Loucy (cell line): ENCODE measurements at regions not wholly inside any gene's neighbourhood (a gene's known extent, or its start where the extent isn't known, plus 50 kb on each side); places are given as distances from the start of the nearest gene placed in this dataset.

Source experiments
- H2AFZ ChIP-seq: fragments of 200-600 bp; sonication (generic); 2 replicates; pipeline ENCODE4 v1.6.0; 2016; ENCODE audit warnings: antibody characterized with exemption, mild to moderate bottlenecking, low read length, moderate library complexity
- H3F3A ChIP-seq: fragments of 200-600 bp; 2 replicates; pipeline ENCODE4 v1.6.0; 2016; ENCODE audit warnings: antibody characterized with exemption, low read depth, mild to moderate bottlenecking
- H3K27me3 ChIP-seq: fragments of 200-600 bp; sonication (generic); 2 replicates; pipeline ENCODE4 v1.6.1; 2014; ENCODE audit warnings: low read length, mild to moderate bottlenecking; ENCODE audit not compliant: insufficient read depth, poor library complexity, severe bottlenecking
- H3K36me3 ChIP-seq: fragments of 200-600 bp; sonication (generic); 2 replicates; pipeline ENCODE4 v1.6.1; 2016; ENCODE audit warnings: low read length; ENCODE audit not compliant: insufficient read depth
- H3K4me1 ChIP-seq: fragments of 200-600 bp; sonication (generic); 2 replicates; pipeline ENCODE4 v1.5.1; 2014; ENCODE audit warnings: low read length, mild to moderate bottlenecking; ENCODE audit not compliant: insufficient read depth, poor library complexity, severe bottlenecking
- H3K4me2 ChIP-seq: fragments of 200-600 bp; sonication (generic); 2 replicates; pipeline ENCODE4 v1.6.0; 2014; ENCODE audit warnings: antibody characterized with exemption, low read length, low read depth, mild to moderate bottlenecking; ENCODE audit not compliant: poor library complexity, severe bottlenecking
- H3K4me3 ChIP-seq: fragments of 200-600 bp; sonication (generic); 2 replicates; pipeline ENCODE4 v1.5.1; 2014; ENCODE audit warnings: low read length, mild to moderate bottlenecking, mixed read lengths; ENCODE audit not compliant: poor library complexity, severe bottlenecking
- H3K79me2 ChIP-seq: fragments of 200-600 bp; sonication (generic); 2 replicates; pipeline ENCODE4 v1.6.1; 2014; ENCODE audit warnings: low read length; ENCODE audit not compliant: insufficient read depth
- H3K9ac ChIP-seq: fragments of 200-600 bp; sonication (generic); 2 replicates; pipeline ENCODE4 v1.6.0; 2014; ENCODE audit warnings: mild to moderate bottlenecking, low read depth, low read length, moderate library complexity; ENCODE audit not compliant: poor library complexity, severe bottlenecking
- H3K9me2 ChIP-seq: fragments of 200-600 bp; sonication (generic); replicated peaks from 2 replicates; pipeline ENCODE4 v1.6.1; 2016; ENCODE audit warnings: low read depth, low read length, mixed read lengths
- H3K9me3 ChIP-seq: fragments of 200-600 bp; sonication (generic); 2 replicates; pipeline ENCODE4 v1.6.1; 2014; ENCODE audit warnings: mild to moderate bottlenecking, antibody characterized with exemption, low read length, low read depth; ENCODE audit not compliant: insufficient read depth
- H4K20me1 ChIP-seq: fragments of 200-600 bp; sonication (generic); 2 replicates; pipeline ENCODE4 v1.6.0; 2014; ENCODE audit warnings: antibody characterized with exemption, low read length, mild to moderate bottlenecking; ENCODE audit not compliant: insufficient read depth, poor library complexity, severe bottlenecking
- EZH2phosphoT487 ChIP-seq: fragments of 200-600 bp; IDR thresholded peaks from 2 replicates; pipeline ENCODE4 v1.6.1; 2018; ENCODE audit warnings: antibody characterized with exemption, mild to moderate bottlenecking, moderate library complexity, borderline replicate concordance
- TF ChIP-seq, protein P1 (sequence below): fragments of 200-600 bp; sonication (generic); conservative IDR thresholded peaks from 2 replicates; pipeline ENCODE4 v1.5.1; 2014; ENCODE audit warnings: mild to moderate bottlenecking, antibody characterized with exemption, low read length

DNA sequence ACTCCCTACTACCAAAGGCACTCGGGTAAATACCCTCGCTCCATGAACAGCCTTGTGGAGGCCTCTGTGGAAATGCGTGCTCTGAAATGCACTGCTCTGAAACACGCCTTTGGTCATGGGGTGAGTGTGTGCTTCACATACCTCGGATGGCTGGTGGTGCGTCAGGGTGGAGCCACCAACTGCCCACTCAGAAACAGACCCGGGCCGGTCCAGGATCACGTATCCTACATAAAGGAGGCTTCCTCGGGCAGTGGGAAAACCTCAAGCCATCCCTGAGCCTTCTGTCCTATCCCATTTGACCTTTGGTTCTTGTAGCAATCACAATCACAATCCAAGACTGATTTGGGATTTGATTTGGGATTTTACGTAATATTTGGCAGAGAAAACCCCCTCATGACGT lies 53.5 kb upstream of the ZNF516 start:
- H3K9ac ChIP-seq: no peak overlapping the region
- H3K9me2 ChIP-seq: no peaks in the 10 kb centered on the region
- H3K9me3 ChIP-seq: no peaks in the 10 kb centered on the region
- H3K4me1 ChIP-seq: no peaks in the 10 kb centered on the region
- no peaks in the 10 kb centered on the region for H3K27me3 ChIP-seq
- TF ChIP-seq EZH2phosphoT487: no peak
- TF ChIP-seq, protein P1, sequence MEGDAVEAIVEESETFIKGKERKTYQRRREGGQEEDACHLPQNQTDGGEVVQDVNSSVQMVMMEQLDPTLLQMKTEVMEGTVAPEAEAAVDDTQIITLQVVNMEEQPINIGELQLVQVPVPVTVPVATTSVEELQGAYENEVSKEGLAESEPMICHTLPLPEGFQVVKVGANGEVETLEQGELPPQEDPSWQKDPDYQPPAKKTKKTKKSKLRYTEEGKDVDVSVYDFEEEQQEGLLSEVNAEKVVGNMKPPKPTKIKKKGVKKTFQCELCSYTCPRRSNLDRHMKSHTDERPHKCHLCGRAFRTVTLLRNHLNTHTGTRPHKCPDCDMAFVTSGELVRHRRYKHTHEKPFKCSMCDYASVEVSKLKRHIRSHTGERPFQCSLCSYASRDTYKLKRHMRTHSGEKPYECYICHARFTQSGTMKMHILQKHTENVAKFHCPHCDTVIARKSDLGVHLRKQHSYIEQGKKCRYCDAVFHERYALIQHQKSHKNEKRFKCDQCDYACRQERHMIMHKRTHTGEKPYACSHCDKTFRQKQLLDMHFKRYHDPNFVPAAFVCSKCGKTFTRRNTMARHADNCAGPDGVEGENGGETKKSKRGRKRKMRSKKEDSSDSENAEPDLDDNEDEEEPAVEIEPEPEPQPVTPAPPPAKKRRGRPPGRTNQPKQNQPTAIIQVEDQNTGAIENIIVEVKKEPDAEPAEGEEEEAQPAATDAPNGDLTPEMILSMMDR: no peak
- H4K20me1 ChIP-seq: no peaks in the 10 kb centered on the region
- no peaks in the 10 kb centered on the region for H3K36me3 ChIP-seq
- H3K4me3 ChIP-seq: no peak overlapping the region
- H2AFZ ChIP-seq: no peak overlapping the region
- H3F3A ChIP-seq: no peaks in the 10 kb centered on the region
- no peak overlapping the region for H3K4me2 ChIP-seq
- no peaks in the 10 kb centered on the region for H3K79me2 ChIP-seq

DNA sequence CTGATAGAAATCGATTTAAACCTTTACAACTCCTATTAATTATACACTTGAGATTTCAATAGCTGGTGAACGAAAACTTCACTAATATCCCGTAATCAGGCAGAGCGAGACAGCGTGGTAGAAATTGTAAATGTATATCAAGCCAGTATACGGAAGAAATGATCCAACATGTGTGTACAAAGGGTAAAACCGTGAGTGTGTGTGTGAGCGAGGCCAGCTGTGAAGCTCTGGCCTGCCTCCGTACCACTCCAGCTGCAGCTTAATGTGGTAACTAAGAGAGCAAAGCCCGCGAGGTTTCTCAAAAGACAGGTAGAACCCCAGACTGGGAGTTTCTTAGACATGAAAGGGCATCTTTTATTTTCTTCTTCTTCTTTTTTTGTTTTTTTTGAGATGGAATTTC lies 52.3 kb upstream of the ZNF516 start:
- Histone ChIP-seq H3F3A (no peaks in the 10 kb centered on the region), H3K4me1 (no peaks in the 10 kb centered on the region), H3K9ac (no peak overlapping the region), H3K9me2 (no peaks in the 10 kb centered on the region), H3K9me3 (no peaks in the 10 kb centered on the region), H3K4me3 (no peak overlapping the region), H2AFZ (no peak overlapping the region), H3K27me3 (no peaks in the 10 kb centered on the region), H3K4me2 (no peak overlapping the region), H3K36me3 (no peaks in the 10 kb centered on the region), H4K20me1 (no peaks in the 10 kb centered on the region), H3K79me2 (no peaks in the 10 kb centered on the region)
- TF ChIP-seq, protein P1: no peak
- no peak for TF ChIP-seq EZH2phosphoT487

DNA sequence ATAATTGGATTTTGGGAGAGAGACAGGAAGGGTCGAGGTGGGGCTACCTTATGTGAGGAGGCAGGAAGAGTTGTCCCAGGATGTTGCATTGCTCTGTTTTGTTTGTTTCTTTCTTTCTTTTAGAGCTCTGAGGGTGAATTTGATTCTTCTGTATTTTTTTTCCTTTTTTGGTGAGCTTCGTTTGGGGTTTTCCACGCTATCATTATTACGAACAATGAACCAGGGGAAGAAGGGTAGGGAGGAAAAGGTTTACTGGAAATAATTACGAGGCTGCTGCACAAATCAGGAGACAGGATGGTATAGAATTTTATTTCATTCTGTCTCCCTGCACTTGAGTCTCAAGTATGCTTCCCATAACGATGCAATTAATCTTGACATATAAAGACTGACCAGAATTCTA lies 51.4 kb upstream of the ZNF516 start:
- Histone ChIP-seq H3K9me2 (no peaks in the 10 kb centered on the region), H3K4me1 (no peaks in the 10 kb centered on the region), H3K9ac (no peak overlapping the region), H3F3A (no peaks in the 10 kb centered on the region), H3K4me3 (no peak overlapping the region), H3K27me3 (no peaks in the 10 kb centered on the region), H3K9me3 (no peaks in the 10 kb centered on the region), H2AFZ (no peak overlapping the region), H4K20me1 (no peaks in the 10 kb centered on the region), H3K79me2 (no peaks in the 10 kb centered on the region), H3K36me3 (no peaks in the 10 kb centered on the region), H3K4me2 (no peak overlapping the region)
- TF ChIP-seq, protein P1: no peak
- TF ChIP-seq EZH2phosphoT487: no peak
